IMR-90 (cell line): ENCODE measurements at regions not wholly inside any gene's neighbourhood (a gene's known extent, or its start where the extent isn't known, plus 50 kb on each side); places are given as distances from the start of the nearest gene placed in this dataset.

Experiments
- ATAC-seq: fragments of 200-7000 bp; cut with Tn5 transposase; 2 replicates; pipeline ENCODE4 v1.9.1; 2020; ENCODE audit warnings: low read depth, mild to moderate bottlenecking, moderate library complexity
- BruUV-seq: library from RNA; stranded (reverse); fragments of 400-500 nt; replicated peaks from 2 replicates; lab custom pipeline; 2021; lab: Mats Ljungman, UMichigan
- CTCF ChIA-PET: fragments of 300-600 bp; formaldehyde crosslinking; extraction: SDS; loops from one replicate; lab custom pipeline; 2021; ENCODE audit warnings: antibody characterized with exemption; lab: Yijun Ruan, JAX
- POLR2A ChIA-PET: fragments of 300-600 bp; sonication (Branson Sonifier 250); formaldehyde crosslinking; loops from one replicate; lab custom pipeline; 2022; ENCODE audit warnings: antibody characterized with exemption; ENCODE audit not compliant: unreplicated experiment; lab: Charles Lee
- DNase-seq: peaks from one replicate; pipeline ENCODE4 v3.0.0; 2013
- H2AFZ ChIP-seq: replicated peaks from 2 replicates; pipeline ENCODE3; 2013; ENCODE audit warnings: low read length, mild to moderate bottlenecking; ENCODE audit not compliant: poor library complexity
- H2AK5ac ChIP-seq: 2 replicates; pipeline ENCODE4 v1.6.1; 2013; ENCODE audit warnings: low read depth, low read length, inconsistent platforms
- H2AK9ac ChIP-seq: replicated peaks from 2 replicates; pipeline ENCODE3; 2013; ENCODE audit warnings: mild to moderate bottlenecking, low read depth, low read length, moderate library complexity; ENCODE audit not compliant: poor library complexity
- H2BK120ac ChIP-seq: 2 replicates; pipeline ENCODE4 v1.6.1; 2013; ENCODE audit warnings: low read depth, low read length, inconsistent platforms
- H2BK15ac ChIP-seq: 3 replicates; pipeline ENCODE4 v1.6.1; 2013; ENCODE audit warnings: low read depth, low read length, inconsistent platforms
- H2BK20ac ChIP-seq: 2 replicates; pipeline ENCODE4 v1.6.1; 2013; ENCODE audit warnings: low read depth, mild to moderate bottlenecking, inconsistent platforms, low read length, moderate library complexity
- H2BK5ac ChIP-seq: 2 replicates; pipeline ENCODE4 v1.6.1; 2013; ENCODE audit warnings: mild to moderate bottlenecking, low read depth, low read length, inconsistent platforms; ENCODE audit not compliant: poor library complexity, severe bottlenecking
- H3K14ac ChIP-seq: replicated peaks from 2 replicates; pipeline ENCODE4 v1.6.1; 2013; ENCODE audit warnings: low read depth, low read length, inconsistent platforms
- H3K18ac ChIP-seq: 2 replicates; pipeline ENCODE4 v1.6.1; 2013; ENCODE audit warnings: low read depth, low read length, control low read depth
- H3K23ac ChIP-seq: 2 replicates; pipeline ENCODE4 v1.6.1; 2013; ENCODE audit warnings: low read depth, low read length, inconsistent platforms
- H3K27ac ChIP-seq: 2 replicates; pipeline ENCODE4 v1.5.1; 2013; ENCODE audit warnings: mild to moderate bottlenecking, control low read depth, low read length; ENCODE audit not compliant: insufficient read depth
- H3K27me3 ChIP-seq: 2 replicates; pipeline ENCODE4 v1.6.1; 2013; ENCODE audit warnings: low read length; ENCODE audit not compliant: control insufficient read depth, insufficient read depth
- H3K36me3 ChIP-seq: 2 replicates; pipeline ENCODE4 v1.6.1; 2013; ENCODE audit warnings: low read length, mixed read lengths; ENCODE audit not compliant: control insufficient read depth, insufficient read depth
- H3K4ac ChIP-seq: 2 replicates; pipeline ENCODE4 v1.6.1; 2013; ENCODE audit warnings: low read depth, low read length, inconsistent platforms
- H3K4me1 ChIP-seq: 2 replicates; pipeline ENCODE4 v1.6.1; 2013; ENCODE audit warnings: low read length, mixed read lengths; ENCODE audit not compliant: control insufficient read depth, insufficient read depth
- H3K4me2 ChIP-seq: 2 replicates; pipeline ENCODE4 v1.6.1; 2013; ENCODE audit warnings: low read depth, mild to moderate bottlenecking, control low read depth, low read length, moderate library complexity
- H3K4me3 ChIP-seq: 2 replicates; pipeline ENCODE4 v1.5.1; 2013; ENCODE audit warnings: low read depth, mild to moderate bottlenecking, control low read depth, low read length, moderate library complexity; ENCODE audit not compliant: insufficient read depth
- H3K56ac ChIP-seq: 2 replicates; pipeline ENCODE4 v1.6.1; 2013; ENCODE audit warnings: low read length, inconsistent platforms; ENCODE audit not compliant: insufficient read depth; ENCODE audit errors: extremely low read depth
- H3K79me1 ChIP-seq, 2 experiments: 2 replicates each; pipeline ENCODE4 v1.6.1; 2013; ENCODE audit warnings: low read length in 2 of 2, inconsistent platforms in 1 of 2, low read depth in 1 of 2
- H3K9ac ChIP-seq: 2 replicates; pipeline ENCODE4 v1.6.1; 2013; ENCODE audit warnings: low read depth, low read length, control low read depth
- H3K9me1 ChIP-seq: 2 replicates; pipeline ENCODE4 v1.6.1; 2013; ENCODE audit warnings: low read length, inconsistent platforms; ENCODE audit not compliant: insufficient read depth
- H3K9me3 ChIP-seq: 2 replicates; pipeline ENCODE4 v1.6.1; 2013; ENCODE audit warnings: low read length; ENCODE audit not compliant: control insufficient read depth, insufficient read depth
- H4K20me1 ChIP-seq: 2 replicates; pipeline ENCODE4 v1.6.1; 2013; ENCODE audit warnings: low read length, inconsistent platforms; ENCODE audit not compliant: insufficient read depth
- H4K5ac ChIP-seq: 2 replicates; pipeline ENCODE4 v1.6.1; 2013; ENCODE audit warnings: mild to moderate bottlenecking, low read depth, low read length, control low read depth
- H4K8ac ChIP-seq, 2 experiments: 2 replicates each; pipeline ENCODE4 v1.6.1; 2013; ENCODE audit warnings: low read depth in 2 of 2, low read length in 2 of 2, control low read depth in 1 of 2, inconsistent platforms in 1 of 2
- H4K91ac ChIP-seq: 2 replicates; pipeline ENCODE4 v1.6.1; 2013; ENCODE audit warnings: low read depth, low read length, inconsistent platforms; ENCODE audit not compliant: insufficient read depth
- CEBPB ChIP-seq: IDR thresholded peaks from 2 replicates; pipeline ENCODE4 v1.6.1; 2012; ENCODE audit warnings: low read depth, low read length, improper control_type of control experiment
- CHD1 ChIP-seq: IDR thresholded peaks from 2 replicates; pipeline ENCODE4 v1.6.1; 2012; ENCODE audit warnings: low read depth, low read length, improper control_type of control experiment
- ELK1 ChIP-seq: fragments of 150-350 bp; IDR thresholded peaks from 2 replicates; pipeline ENCODE4 v1.6.1; 2016; ENCODE audit warnings: low read depth, mild to moderate bottlenecking, low read length, moderate library complexity, borderline replicate concordance
- MAFK ChIP-seq: IDR thresholded peaks from 2 replicates; pipeline ENCODE4 v1.6.1; 2012; ENCODE audit warnings: low read depth, low read length, improper control_type of control experiment
- NFE2L2 ChIP-seq: fragments of 150-350 bp; IDR thresholded peaks from 2 replicates; pipeline ENCODE4 v1.6.1; 2016; ENCODE audit warnings: low read depth, mild to moderate bottlenecking, low read length
- POLR2A ChIP-seq: IDR thresholded peaks from 2 replicates; pipeline ENCODE4 v1.6.1; 2012; ENCODE audit warnings: mild to moderate bottlenecking, low read depth, low read length
- RAD21 ChIP-seq: IDR thresholded peaks from 2 replicates; pipeline ENCODE4 v1.6.1; 2012; ENCODE audit warnings: low read length, improper control_type of control experiment
- RCOR1 ChIP-seq: IDR thresholded peaks from 2 replicates; pipeline ENCODE4 v1.6.1; 2012; ENCODE audit warnings: mild to moderate bottlenecking, low read length, improper control_type of control experiment; ENCODE audit not compliant: insufficient replicate concordance
- SMC3 ChIP-seq: fragments of 150-350 bp; IDR thresholded peaks from 2 replicates; pipeline ENCODE4 v1.6.1; 2016; ENCODE audit warnings: low read depth, mild to moderate bottlenecking, antibody characterized with exemption, low read length, moderate library complexity
- USF2 ChIP-seq: fragments of 150-350 bp; IDR thresholded peaks from 2 replicates; pipeline ENCODE4 v1.6.1; 2017; ENCODE audit warnings: mild to moderate bottlenecking, antibody characterized with exemption, low read length, low read depth
- WGBS, 2 experiments: methylation state at CpG; one replicate each; pipeline versions ENCODE4 v1.1.5 to v1.1.7; 2013; ENCODE audit warnings: missing lambda C conversion rate in 2 of 2; ENCODE audit not compliant: insufficient read length in 1 of 2; ENCODE audit errors: extremely low coverage in 2 of 2; 5-methylcytosine and 5-hydroxymethylcytosine counted together
- dilution Hi-C: fragments of 300-500 bp; cut with HindIII; formaldehyde crosslinking; loops from one replicate; pipeline ENCODE4 v1.14.3; 2018; ENCODE audit warnings: low sequenced_read_pairs; ENCODE audit not compliant: unreplicated experiment
- in situ Hi-C: fragments of 300-500 bp; cut with MboI; formaldehyde crosslinking; loops from 3 replicates; pipeline ENCODE4 v1.14.3; 2019; ENCODE audit warnings: low sequenced_read_pairs, inconsistent platforms, mixed read lengths
- intact Hi-C: fragments of 100-400 bp; cut with micrococcal nuclease; formaldehyde crosslinking; loops from 2 replicates; pipeline ENCODE4 v1.10.0; 2022

GRCh38 chr4:160110891-160111290, 1008.0 kb downstream of the RAPGEF2 start:
- Histone ChIP-seq H3K4me1 (no peaks in the 10 kb centered on the region), H3K4me3 (no peak overlapping the region), H4K20me1 (no peaks in the 10 kb centered on the region), H3K27me3 (no peaks in the 10 kb centered on the region), H2AK5ac (no peak overlapping the region), H3K9me3 (peaks cover 16% of the 10 kb centered on the region), H2BK15ac (no peak overlapping the region), H3K56ac (no peak overlapping the region), H3K36me3 (no peaks in the 10 kb centered on the region), H3K27ac (no peak overlapping the region), H4K91ac (no peak overlapping the region), H2BK20ac (no peak overlapping the region), H3K14ac (no peak overlapping the region), H3K79me1 (no peaks in the 10 kb centered on the region), H3K4me2 (no peak overlapping the region), H3K18ac (no peak overlapping the region), H3K23ac (no peak overlapping the region), H3K9me1 (no peaks in the 10 kb centered on the region), H2AK9ac (no peak overlapping the region), H2BK5ac (no peak overlapping the region), H3K4ac (no peak overlapping the region), H4K5ac (no peak overlapping the region), H3K9ac (no peak overlapping the region), H2AFZ (no peak overlapping the region), H4K8ac (no peak overlapping the region), H2BK120ac (no peak overlapping the region)
- dilution Hi-C loops = no loop called here
- ATAC-seq (no peak), DNase-seq (no peak)
- in situ Hi-C loops = no loop called here
- intact Hi-C loops = no loop called here
- CTCF ChIA-PET = no interaction called here
- no TSS peak for BruUV-seq
- WGBS, 2 experiments = no CpG with 5 or more reads among the region's 3 CpGs
- TF ChIP-seq CHD1 (no peak), POLR2A (no peak), ELK1 (no peak), MAFK (no peak), CEBPB (no peak), NFE2L2 (no peak), SMC3 (no peak), RAD21 (no peak), USF2 (no peak), RCOR1 (no peak)
- POLR2A ChIA-PET = no interaction called here
